Stomach (tissue), 8 donors: ENCODE measurements at regions not wholly inside any gene's neighbourhood (a gene's known extent, or its start where the extent isn't known, plus 50 kb on each side); places are given as distances from the start of the nearest gene placed in this dataset.

Experiments used
- DNase-seq, 2 donors: peaks; one replicate each; pipeline versions ENCODE4 v3.0.0 to v3.0.0-alpha.2; 2013 to 2019
- H3K27ac ChIP-seq, 5 donors: fragments of 200-600 bp in 4 of 5; sonication (generic) in 4 of 5; one replicate each; pipeline ENCODE4 v1.5.1; 2013 to 2019; ENCODE audit warnings: mild to moderate bottlenecking in 1 of 5, moderate library complexity in 1 of 5
- H3K27me3 ChIP-seq, 3 donors: fragments of 200-600 bp; sonication (generic); one replicate each; pipeline ENCODE4 v1.5.1; 2017 to 2019; ENCODE audit warnings: mixed run types in 1 of 3
- H3K36me3 ChIP-seq, 4 donors: fragments of 200-600 bp; sonication (generic); 1 replicate in 3 of 4; 2 replicates in 1 of 4; pipeline ENCODE4 v1.5.1; 2016 to 2019
- H3K4me1 ChIP-seq, 4 donors: fragments of 200-600 bp; sonication (generic); one replicate each; pipeline ENCODE4 v1.5.1; 2016 to 2019
- H3K4me3 ChIP-seq, 4 donors: fragments of 200-600 bp; sonication (generic) in 3 of 4; one replicate each; pipeline ENCODE4 v1.5.1; 2016 to 2019; ENCODE audit warnings: mild to moderate bottlenecking in 1 of 4
- H3K9me3 ChIP-seq, 4 donors: fragments of 200-600 bp; sonication (generic); one replicate each; pipeline ENCODE4 v1.5.1; 2016 to 2019
- CTCF ChIP-seq, 7 experiments: fragments of 450-650 bp in 4 of 7; fragments of 200-600 bp in 3 of 7; sonication (generic) in 3 of 7; IDR thresholded peaks; one replicate each; pipeline ENCODE4 v1.5.1; 2016 to 2019; ENCODE audit warnings: antibody characterized with exemption in 7 of 7, control low read depth in 2 of 7, mild to moderate bottlenecking in 1 of 7
- EP300 ChIP-seq: sonication (generic); formaldehyde crosslinking; IDR thresholded peaks from one replicate; pipeline ENCODE4 v1.6.1; 2017; ENCODE audit warnings: antibody characterized with exemption
- POLR2A ChIP-seq, 4 donors: fragments of 450-650 bp; IDR thresholded peaks; one replicate each; pipeline ENCODE4 v1.6.1; 2016; ENCODE audit warnings: antibody characterized with exemption in 4 of 4, control low read depth in 2 of 4, mild to moderate bottlenecking in 1 of 4, moderate library complexity in 1 of 4
- POLR2AphosphoS5 ChIP-seq, 3 donors: sonication (generic); formaldehyde crosslinking; IDR thresholded peaks; one replicate each; pipeline ENCODE4 v1.6.1; 2016; ENCODE audit warnings: antibody characterized with exemption in 3 of 3
- WGBS, 5 donors: extraction: QIAGEN DNeasy Blood & Tissue Kit in 3 of 5; methylation state at CpG; one replicate each; pipeline versions ENCODE4 v1.1.5 to v1.1.7; 2013 to 2018; 5-methylcytosine and 5-hydroxymethylcytosine counted together
- intact Hi-C: fragments of 100-400 bp; cut with DNase I; formaldehyde crosslinking; loops from one replicate; pipeline ENCODE4 v1.15.1; 2023; ENCODE audit warnings: low total_unique reads
- donor health status: healthy with polysubstance abuse.
- donor health status: Bipolar disorder and iron deficiency.
- donor health status: healthy.

GRCh38 chr13:80451641-80452040 lies 110.7 kb upstream of the SPRY2 start:
- no peak overlapping the region for H3K27ac ChIP-seq
- no peak overlapping the region for H3K4me3 ChIP-seq
- no peak for DNase-seq
- H3K27me3 ChIP-seq, result no peaks in the 10 kb centered on the region
- no peaks in the 10 kb centered on the region for H3K9me3 ChIP-seq
- 45 to 91% (median 76%) methylated on average over 2 of the region's 2 CpGs for WGBS, 5 donors
- intact Hi-C loops, result no loop called here
- H3K36me3 ChIP-seq, result no peaks in the 10 kb centered on the region
- H3K4me1 ChIP-seq, result no peaks in the 10 kb centered on the region
- TF ChIP-seq POLR2A (IDR thresholded peaks at IDR 0.05) (no peak), POLR2AphosphoS5 (IDR thresholded peaks at IDR 0.05) (no peak), CTCF (IDR thresholded peaks at IDR 0.05) (no peak), EP300 (no peak)

- no peak for DNase-seq
- Histone ChIP-seq H3K4me1 (no peaks in the 10 kb centered on the region), H3K36me3 (no peaks in the 10 kb centered on the region), H3K27ac (no peak overlapping the region), H3K4me3 (no peak overlapping the region), H3K9me3 (no peaks in the 10 kb centered on the region), H3K27me3 (no peaks in the 10 kb centered on the region)
- intact Hi-C loops, result no loop called here
- TF ChIP-seq CTCF (IDR thresholded peaks at IDR 0.05) (no peak), POLR2AphosphoS5 (IDR thresholded peaks at IDR 0.05) (no peak), EP300 (no peak), POLR2A (IDR thresholded peaks at IDR 0.05) (no peak)
Observed at GRCh38 chr13:80450386-80450785, 109.5 kb upstream of the SPRY2 start.

GRCh38 chr13:80448725-80449124 lies 107.8 kb upstream of the SPRY2 start:
- Histone ChIP-seq H3K27me3 (no peaks in the 10 kb centered on the region), H3K27ac (no peak overlapping the region), H3K36me3 (no peaks in the 10 kb centered on the region), H3K9me3 (no peaks in the 10 kb centered on the region), H3K4me1 (no peaks in the 10 kb centered on the region), H3K4me3 (no peak overlapping the region)
- no peak for DNase-seq
- no peak for TF ChIP-seq EP300
- no peak for TF ChIP-seq POLR2A (IDR thresholded peaks at IDR 0.05)
- TF ChIP-seq CTCF (IDR thresholded peaks at IDR 0.05), result no peak
- no peak for TF ChIP-seq POLR2AphosphoS5 (IDR thresholded peaks at IDR 0.05)
- intact Hi-C loops, result no loop called here
- 71 to 98% (median 92%) methylated on average over 2 of the region's 2 CpGs for WGBS, 5 donors

- TF ChIP-seq EP300, result no peak
- no peak for TF ChIP-seq POLR2AphosphoS5 (IDR thresholded peaks at IDR 0.05)
- no peak for TF ChIP-seq POLR2A (IDR thresholded peaks at IDR 0.05)
- no peak for TF ChIP-seq CTCF (IDR thresholded peaks at IDR 0.05)
- no peak overlapping the region for H3K27ac ChIP-seq
- no peaks in the 10 kb centered on the region for H3K36me3 ChIP-seq
- no peak for DNase-seq
- H3K4me1 ChIP-seq, result no peaks in the 10 kb centered on the region
- intact Hi-C loops, result no loop called here
- no peaks in the 10 kb centered on the region for H3K27me3 ChIP-seq
- H3K4me3 ChIP-seq, result no peak overlapping the region
- H3K9me3 ChIP-seq, result no peaks in the 10 kb centered on the region
- whole genome bisulfite sequencing, 5 donors, result 31 to 87% (median 57%) methylated on average over 2 of the region's 2 CpGs
Observed at GRCh38 chr13:80447747-80448146, 106.8 kb upstream of the SPRY2 start.
